ENCODE measurements at regions not wholly inside any gene's neighbourhood (a gene's known extent, or its start where the extent isn't known, plus 50 kb on each side); places are given as distances from the start of the nearest gene placed in this dataset.

GRCh38 chr20:6347916-6348315 is 225.1 kb upstream of the FERMT1 start:
- ATAC-seq (ENCODE audit: poor library complexity) (no peak), DNase-seq (no peak)
- no peak overlapping the region for H3K4me3 Mint-ChIP-seq
- CTCF ChIA-PET: no interaction called here
- H3K4me1 Mint-ChIP-seq (ENCODE audit: low read depth): no peaks in the 10 kb centered on the region
- no peaks in the 10 kb centered on the region for H3K9me3 Mint-ChIP-seq
- Histone ChIP-seq H3K4me1 (ENCODE audit: insufficient read depth, low read length) (no peaks in the 10 kb centered on the region), H3K36me3 (ENCODE audit: insufficient read depth, low read length) (no peaks in the 10 kb centered on the region), H3K27me3 (ENCODE audit: control insufficient read depth in 1 of 2, insufficient read depth in 2 of 2, low read length in 2 of 2) (no peaks in the 10 kb centered on the region), H3K27ac (ENCODE audit: low read depth in 1 of 2, low read length in 2 of 2) (no peak overlapping the region), H3K9me3 (ENCODE audit: control insufficient read depth in 1 of 2, insufficient read depth in 1 of 2, low read length in 2 of 2) (peaks cover 0 to 2% of the 10 kb centered on the region in 2 experiments), H3K4me3 (ENCODE audit: low read length) (no peak overlapping the region)
- TF ChIP-seq, protein P1, sequence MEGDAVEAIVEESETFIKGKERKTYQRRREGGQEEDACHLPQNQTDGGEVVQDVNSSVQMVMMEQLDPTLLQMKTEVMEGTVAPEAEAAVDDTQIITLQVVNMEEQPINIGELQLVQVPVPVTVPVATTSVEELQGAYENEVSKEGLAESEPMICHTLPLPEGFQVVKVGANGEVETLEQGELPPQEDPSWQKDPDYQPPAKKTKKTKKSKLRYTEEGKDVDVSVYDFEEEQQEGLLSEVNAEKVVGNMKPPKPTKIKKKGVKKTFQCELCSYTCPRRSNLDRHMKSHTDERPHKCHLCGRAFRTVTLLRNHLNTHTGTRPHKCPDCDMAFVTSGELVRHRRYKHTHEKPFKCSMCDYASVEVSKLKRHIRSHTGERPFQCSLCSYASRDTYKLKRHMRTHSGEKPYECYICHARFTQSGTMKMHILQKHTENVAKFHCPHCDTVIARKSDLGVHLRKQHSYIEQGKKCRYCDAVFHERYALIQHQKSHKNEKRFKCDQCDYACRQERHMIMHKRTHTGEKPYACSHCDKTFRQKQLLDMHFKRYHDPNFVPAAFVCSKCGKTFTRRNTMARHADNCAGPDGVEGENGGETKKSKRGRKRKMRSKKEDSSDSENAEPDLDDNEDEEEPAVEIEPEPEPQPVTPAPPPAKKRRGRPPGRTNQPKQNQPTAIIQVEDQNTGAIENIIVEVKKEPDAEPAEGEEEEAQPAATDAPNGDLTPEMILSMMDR (IDR thresholded peaks at IDR 0.05): no peak
- intact Hi-C loops (cut with DNase I, micrococcal nuclease): no loop called here
- no peaks in the 10 kb centered on the region for H3K36me3 Mint-ChIP-seq (ENCODE audit: low read depth)
- POLR2A ChIA-PET: no interaction called here
- H3K27ac Mint-ChIP-seq: no peak overlapping the region
- H3K27me3 Mint-ChIP-seq: no peaks in the 10 kb centered on the region

GRCh38 chr20:6341491-6341890 is 218.7 kb upstream of the FERMT1 start:
- intact Hi-C loops (cut with DNase I, micrococcal nuclease): no loop called here

GRCh38 chr20:6339176-6339575 is 216.3 kb upstream of the FERMT1 start:
- Mint-ChIP-seq H3K9me3 (no peaks in the 10 kb centered on the region), H3K4me3 (no peak overlapping the region), H3K36me3 (ENCODE audit: low read depth) (no peaks in the 10 kb centered on the region), H3K27ac (no peak overlapping the region), H3K27me3 (no peaks in the 10 kb centered on the region), H3K4me1 (ENCODE audit: low read depth) (no peaks in the 10 kb centered on the region)
- Histone ChIP-seq H3K4me1 (ENCODE audit: insufficient read depth, low read length) (no peaks in the 10 kb centered on the region), H3K9me3 (ENCODE audit: control insufficient read depth in 1 of 2, insufficient read depth in 1 of 2, low read length in 2 of 2) (peaks cover 0 to 4% of the 10 kb centered on the region in 2 experiments), H3K4me3 (ENCODE audit: low read length) (no peak overlapping the region), H3K27ac (ENCODE audit: low read depth in 1 of 2, low read length in 2 of 2) (no peak overlapping the region), H3K27me3 (ENCODE audit: control insufficient read depth in 1 of 2, insufficient read depth in 2 of 2, low read length in 2 of 2) (no peaks in the 10 kb centered on the region), H3K36me3 (ENCODE audit: insufficient read depth, low read length) (no peaks in the 10 kb centered on the region)
- ATAC-seq (ENCODE audit: poor library complexity) (no peak), DNase-seq (no peak)
- intact Hi-C loops (cut with DNase I, micrococcal nuclease): no loop called here
- TF ChIP-seq, protein P1 (IDR thresholded peaks at IDR 0.05): no peak
- ChIA-PET POLR2A (no interaction called here), CTCF (no interaction called here)

More at GRCh38 chr20:6341491-6341890, 218.7 kb upstream of the FERMT1 start:
- Histone ChIP-seq H3K27ac (ENCODE audit: low read depth in 1 of 2, low read length in 2 of 2) (no peak overlapping the region), H3K36me3 (ENCODE audit: insufficient read depth, low read length) (no peaks in the 10 kb centered on the region), H3K4me1 (ENCODE audit: insufficient read depth, low read length) (no peaks in the 10 kb centered on the region), H3K27me3 (ENCODE audit: control insufficient read depth in 1 of 2, insufficient read depth in 2 of 2, low read length in 2 of 2) (no peaks in the 10 kb centered on the region), H3K9me3 (ENCODE audit: control insufficient read depth in 1 of 2, insufficient read depth in 1 of 2, low read length in 2 of 2) (peaks cover 0 to 4% of the 10 kb centered on the region in 2 experiments), H3K4me3 (ENCODE audit: low read length) (no peak overlapping the region)
- Mint-ChIP-seq H3K9me3 (no peaks in the 10 kb centered on the region), H3K36me3 (ENCODE audit: low read depth) (no peaks in the 10 kb centered on the region), H3K27ac (no peak overlapping the region), H3K4me3 (no peak overlapping the region), H3K27me3 (no peaks in the 10 kb centered on the region), H3K4me1 (ENCODE audit: low read depth) (no peaks in the 10 kb centered on the region)
- ATAC-seq (ENCODE audit: poor library complexity) (no peak), DNase-seq (no peak)
- TF ChIP-seq, protein P1 (IDR thresholded peaks at IDR 0.05): no peak
- ChIA-PET POLR2A (no interaction called here), CTCF (no interaction called here)
